Hindlimb muscle (tissue), 1 donor: ENCODE measurements at regions not wholly inside any gene's neighbourhood (a gene's known extent, or its start where the extent isn't known, plus 50 kb on each side); places are given as distances from the start of the nearest gene placed in this dataset.

Experiments used
- DNase-seq: peaks from one replicate; pipeline ENCODE4 v3.0.0-alpha.2; 2013

DNA sequence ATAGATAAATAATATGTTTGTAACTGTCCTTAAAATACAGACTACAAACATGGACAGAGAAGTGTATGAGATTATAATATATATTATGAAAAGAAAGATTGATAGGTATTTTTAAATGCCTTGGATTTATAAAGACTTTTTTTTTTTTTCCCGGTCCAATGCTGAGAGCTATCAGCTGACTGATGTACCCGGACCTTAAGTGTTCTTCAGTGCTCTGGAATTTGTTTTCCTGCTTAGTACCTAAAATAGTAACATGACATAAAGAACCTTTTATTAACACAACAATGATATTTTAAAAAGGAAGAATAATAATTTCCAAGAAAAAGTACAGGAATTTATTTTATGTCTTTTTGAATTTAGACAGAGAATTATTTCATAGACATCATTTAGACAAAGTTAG lies 795.5 kb upstream of the PCDH9 start:
- no peak for DNase-seq

DNA sequence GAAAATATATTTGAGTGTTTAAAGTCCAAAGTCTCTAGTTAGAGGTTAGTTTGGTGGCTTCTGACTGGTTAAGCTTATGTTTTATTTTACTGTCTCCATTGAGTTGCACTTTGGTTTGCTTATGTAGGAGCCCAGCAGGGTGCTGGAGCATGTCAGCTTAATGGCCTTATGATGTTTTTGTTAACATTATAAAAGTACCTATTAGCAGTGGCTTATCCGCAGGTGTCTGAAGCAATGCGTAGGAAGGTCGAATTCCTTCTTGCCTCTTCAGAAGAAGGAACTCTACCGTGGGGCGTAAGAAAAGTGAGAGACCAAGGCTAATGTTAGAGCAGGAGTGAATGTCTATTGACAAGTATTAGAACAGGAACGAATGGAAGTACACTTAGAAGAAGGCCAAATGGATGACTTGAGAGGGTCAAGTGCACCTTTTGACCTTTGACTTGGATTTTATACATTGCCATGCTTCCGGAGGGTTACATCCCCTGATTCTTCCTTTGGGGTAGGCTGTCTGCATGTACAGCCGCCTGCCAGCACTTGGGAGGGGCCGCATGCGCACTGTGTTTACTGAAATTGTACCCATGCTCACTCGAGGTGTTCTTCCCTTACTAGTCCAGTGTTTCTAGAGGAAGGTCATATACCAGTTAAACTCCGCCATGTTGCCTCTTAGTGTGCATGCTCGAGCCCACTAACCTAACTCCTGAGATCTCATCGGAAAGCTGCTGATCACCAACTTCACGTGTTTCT lies 793.9 kb upstream of the PCDH9 start:
- DNase-seq, result no peak

DNA sequence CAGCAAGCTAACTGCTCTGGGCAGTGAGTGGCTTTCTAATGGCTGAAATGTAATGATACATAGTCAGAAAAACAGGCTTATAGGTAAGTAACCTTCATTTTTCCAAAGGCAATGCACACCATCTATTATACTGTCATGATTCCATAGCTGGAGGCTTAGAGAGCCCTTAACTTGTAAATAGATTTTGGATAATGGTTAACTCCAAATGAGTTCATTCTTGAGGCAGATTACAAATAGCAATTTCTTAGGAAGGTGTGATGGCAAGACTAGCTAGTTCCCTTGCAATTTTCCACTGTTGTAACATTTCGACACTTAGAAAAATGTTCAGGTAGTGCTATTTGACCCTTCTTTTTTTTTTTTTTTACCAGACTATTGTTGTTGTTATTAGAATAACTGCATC lies 789.8 kb upstream of the PCDH9 start:
- no peak for DNase-seq

DNA sequence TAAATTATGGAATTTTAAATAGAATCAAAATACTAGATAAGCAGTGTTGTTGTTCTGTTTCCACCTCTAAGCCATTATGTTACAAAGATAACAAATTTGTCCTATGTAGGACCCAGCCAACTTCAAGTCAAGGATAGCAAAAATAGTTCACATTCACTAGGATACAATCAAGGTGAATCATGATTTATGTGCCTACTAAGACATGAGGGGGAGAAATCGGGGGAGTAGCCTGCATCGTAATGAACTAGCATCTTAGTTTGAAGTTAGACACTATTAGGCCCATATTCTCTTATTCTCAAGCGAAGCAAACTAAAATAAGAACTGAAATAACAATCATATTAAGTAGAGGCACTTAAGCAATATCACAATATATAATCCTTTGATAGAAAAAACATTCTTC lies 779.4 kb upstream of the PCDH9 start:
- DNase-seq, result no peak

DNA sequence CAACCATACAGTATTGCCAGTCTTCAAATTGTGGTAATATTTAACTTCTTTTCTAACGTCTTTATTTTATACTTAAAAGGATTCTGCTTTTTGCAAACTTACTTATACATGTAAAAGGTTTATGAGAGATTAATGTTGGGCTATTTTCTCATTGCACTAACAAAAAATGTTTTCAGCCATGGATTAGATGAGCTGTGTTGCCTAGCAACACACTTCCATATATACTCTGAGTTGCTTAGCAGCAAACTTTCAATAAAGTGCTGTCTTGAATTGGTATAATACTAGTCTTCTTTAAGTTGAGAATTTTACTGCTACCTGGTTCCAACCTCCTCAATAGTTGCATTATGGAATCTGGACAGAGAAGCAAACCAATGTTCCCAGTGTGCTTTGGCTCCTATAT lies 777.4 kb upstream of the PCDH9 start:
- DNase-seq, result peak; percentile 3

DNA sequence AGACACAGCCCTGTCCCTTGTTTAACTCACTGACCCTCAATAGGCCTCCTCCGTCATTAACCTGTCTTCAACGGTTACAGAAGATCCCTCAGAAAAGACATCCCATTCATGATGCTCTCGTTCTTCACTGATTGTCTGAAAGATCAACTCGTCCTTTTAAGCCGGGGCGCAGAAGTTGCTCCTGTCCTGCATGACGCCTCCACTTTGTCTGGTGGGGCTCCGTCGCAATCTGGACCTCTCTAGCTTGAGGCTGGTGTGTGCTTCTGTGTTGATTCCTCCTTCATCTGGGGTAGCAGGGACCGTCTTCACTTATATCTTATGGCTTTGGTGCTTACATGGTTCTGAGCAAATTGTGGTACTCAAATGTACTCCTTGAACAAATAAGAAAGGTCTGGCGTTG lies 766.0 kb upstream of the PCDH9 start:
- DNase-seq, result no peak

DNA sequence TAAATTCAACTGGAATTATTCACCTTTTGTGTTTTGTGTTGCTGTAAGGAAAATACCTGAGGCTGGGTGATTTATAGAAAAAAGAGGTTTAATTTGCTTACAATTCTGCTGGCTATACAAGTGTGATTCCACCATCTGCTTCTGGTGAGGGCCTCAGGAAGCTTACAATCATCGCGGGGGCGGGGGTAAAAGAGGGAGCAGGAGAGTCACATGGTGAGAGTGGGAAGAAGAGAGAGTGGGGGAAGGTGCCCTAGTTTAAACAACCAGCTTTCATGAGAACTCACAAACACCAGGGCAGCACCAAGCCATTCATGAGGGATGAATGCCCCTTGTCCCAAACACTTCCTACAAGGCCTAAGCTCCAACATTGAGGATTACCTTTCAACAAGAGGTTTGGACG lies 760.7 kb upstream of the PCDH9 start:
- DNase-seq, result no peak

DNA sequence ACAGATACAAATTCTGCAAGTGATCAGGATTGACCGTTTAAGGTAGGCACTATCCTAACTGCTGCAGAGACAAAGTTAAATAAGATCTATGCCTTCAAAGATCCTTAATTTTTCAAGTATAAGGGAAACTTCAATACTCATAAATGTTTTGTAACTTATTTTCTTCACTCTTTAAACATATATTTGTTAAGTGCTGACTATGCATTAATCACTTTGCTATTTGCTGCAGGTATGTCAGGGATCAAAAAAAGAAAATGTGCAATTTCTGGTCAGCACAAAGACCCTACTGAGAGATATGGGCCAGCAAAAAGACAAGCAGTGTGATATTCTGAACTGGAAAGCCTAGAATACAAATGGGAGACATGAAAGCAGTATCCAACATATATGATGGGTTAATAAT lies 756.1 kb upstream of the PCDH9 start:
- DNase-seq, result no peak

DNA sequence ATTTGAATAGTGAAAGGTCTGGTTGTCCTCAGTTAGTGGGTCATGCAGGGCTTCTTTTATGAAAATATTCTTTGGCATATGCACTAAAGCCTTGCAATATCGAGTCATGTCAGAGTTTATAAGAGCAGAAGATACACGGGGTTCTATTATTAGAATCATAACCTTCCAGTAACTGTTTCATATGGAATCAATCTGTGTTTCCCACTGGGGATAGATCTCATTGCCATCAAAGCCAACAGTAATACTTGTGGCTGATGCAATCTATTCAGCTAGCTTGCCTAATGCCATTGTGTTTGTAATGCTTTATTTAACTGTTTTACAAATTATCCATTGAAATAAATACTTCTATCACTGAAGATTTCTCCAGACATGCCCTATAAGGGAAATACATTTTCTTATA lies 746.9 kb upstream of the PCDH9 start:
- DNase-seq, result peak; percentile 9

DNA sequence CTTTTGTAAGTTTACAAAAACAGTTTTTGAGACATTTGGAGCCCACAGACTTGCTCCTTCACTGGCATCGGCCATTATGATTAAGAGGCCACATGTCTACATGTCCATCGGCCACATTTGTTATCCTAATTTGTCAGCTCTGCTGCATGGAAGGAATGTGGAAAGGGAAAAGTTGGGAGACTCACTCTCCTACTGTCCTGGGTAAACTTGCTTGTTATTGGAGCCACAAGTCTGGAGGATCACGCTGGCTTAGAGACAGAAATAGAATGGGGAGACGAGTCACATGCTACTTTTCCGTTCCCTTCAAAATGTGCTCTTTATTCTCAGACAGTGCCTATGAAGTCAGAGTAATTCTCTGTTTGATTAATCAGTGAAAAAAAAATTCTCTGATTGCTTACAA lies 741.2 kb upstream of the PCDH9 start:
- no peak for DNase-seq

DNA sequence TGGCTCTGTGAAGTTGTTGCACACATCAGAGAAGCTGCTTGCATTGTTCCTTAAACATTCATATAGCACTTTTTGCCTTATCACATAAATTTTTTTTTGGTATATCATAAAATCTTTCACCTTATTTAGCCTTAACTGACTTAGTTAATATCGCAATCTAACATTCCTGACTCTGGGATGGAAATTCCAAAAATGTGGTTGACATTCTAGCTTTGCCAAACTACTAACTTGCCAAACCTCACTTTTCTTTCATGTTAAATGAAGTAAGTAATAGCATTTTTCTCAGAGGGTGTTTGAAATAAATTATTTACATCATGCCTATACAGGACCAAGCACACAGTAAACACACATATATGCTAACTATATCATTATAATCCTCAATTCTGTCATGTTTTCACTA lies 736.9 kb upstream of the PCDH9 start:
- DNase-seq, result no peak

DNA sequence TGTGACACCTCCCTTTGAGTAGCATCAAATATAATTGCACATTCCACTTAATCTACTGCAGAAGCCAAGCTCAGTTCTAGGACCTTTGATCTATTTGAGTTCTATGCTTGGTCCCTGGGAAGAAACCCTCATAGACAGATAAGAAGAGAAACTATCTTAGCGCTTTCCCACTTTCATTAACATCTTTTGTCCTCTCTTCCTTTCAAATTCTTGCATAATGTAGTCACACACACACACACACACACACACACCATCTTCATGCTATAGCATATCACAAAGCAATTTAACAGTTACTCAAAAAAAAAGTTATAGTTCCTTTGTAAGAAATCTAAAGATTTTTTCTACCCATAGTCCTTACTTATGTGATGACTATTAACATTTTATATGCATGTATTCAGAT lies 735.9 kb upstream of the PCDH9 start:
- no peak for DNase-seq

DNA sequence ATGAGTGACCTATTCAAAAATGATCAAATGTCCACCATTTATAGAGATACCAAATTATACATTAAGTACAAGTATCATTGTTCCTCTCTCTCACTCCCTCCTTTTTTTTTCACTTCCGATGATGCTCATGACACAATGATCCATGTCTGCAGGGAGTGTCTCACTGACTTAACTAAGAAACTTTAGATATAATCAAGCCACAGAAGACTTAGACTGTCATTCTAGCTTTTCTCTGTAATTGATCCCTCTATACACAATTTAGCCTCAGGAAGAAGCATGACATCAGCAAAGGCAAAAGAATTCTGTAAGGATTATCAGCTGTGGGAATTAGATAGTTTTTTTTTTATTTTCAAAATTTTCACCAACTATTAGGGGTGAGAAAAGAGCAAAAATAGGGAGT lies 734.9 kb upstream of the PCDH9 start:
- no peak for DNase-seq

DNA sequence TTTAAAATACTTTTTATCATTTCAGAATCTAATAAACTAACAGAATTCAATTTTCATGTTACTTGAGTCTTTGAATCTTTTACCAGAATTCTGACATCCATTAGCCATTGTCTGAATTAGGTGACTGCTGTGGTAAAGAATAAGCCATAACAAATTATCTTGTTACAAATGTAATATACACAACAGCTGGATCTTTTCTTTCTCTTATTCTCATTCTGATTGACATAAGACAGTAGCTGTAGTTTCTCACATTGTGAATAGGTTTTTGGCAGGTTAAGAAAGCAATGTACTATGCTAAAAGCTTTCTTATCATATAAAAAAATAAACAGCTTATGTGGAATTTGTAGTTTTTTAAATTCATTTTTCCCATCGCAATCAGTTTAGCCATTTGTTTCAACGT lies 734.0 kb upstream of the PCDH9 start:
- DNase-seq, result no peak

DNA sequence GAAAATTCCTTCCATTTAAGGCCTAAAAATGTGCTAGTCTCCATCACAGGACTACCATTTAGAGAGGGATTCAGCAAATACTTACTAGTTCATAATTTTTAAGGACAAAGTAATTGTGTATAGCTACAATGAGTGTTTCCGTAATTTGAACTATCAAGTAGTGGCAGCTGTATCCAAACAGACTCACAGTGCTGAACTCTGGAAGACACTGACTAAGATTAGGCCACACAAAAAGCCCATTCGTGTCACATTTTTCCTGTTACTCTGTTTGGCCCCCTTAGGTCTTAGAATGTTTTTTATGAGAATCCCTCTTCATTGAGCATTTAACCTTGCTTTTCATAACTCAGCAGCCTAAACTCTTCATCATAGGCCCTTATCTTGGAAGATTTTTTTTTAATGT lies 731.2 kb upstream of the PCDH9 start:
- DNase-seq, result no peak

DNA sequence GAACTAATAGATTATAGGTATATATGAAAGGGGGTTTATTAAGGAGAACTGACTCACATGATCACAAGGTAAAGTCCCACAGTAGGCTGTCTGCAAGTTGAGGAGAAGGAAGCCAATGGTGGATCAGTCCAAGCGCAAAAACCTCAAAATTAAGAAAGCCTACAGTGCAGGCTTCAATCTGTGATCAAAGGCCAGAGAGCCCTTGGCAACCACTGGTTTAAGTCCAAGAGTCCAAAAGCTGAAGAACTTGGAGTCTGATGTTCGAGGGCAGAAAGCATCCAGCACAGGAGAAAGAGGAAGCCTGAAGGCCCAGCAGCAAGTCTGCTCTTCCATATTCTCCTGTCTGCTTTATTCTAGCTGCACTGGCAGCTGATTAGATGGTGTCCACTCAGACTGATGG lies 721.3 kb upstream of the PCDH9 start:
- no peak for DNase-seq

DNA sequence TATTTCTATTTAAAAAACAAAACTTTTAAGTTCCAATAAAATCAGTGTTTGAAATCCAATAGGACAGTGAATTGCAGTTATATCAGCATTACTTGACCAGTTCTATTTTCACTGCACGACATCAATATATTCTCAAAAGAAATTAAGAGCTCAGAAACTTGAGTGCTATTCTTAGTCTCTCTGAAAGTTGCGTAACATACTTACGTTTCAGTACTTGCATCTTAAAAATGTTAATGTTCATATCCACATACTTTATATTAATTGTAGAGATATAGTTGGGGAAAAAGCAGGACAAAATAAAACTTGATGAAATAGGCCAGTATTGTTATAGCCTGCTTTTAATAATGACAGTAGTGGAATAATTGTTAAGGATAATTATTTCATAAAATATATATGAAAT lies 720.5 kb upstream of the PCDH9 start:
- no peak for DNase-seq

DNA sequence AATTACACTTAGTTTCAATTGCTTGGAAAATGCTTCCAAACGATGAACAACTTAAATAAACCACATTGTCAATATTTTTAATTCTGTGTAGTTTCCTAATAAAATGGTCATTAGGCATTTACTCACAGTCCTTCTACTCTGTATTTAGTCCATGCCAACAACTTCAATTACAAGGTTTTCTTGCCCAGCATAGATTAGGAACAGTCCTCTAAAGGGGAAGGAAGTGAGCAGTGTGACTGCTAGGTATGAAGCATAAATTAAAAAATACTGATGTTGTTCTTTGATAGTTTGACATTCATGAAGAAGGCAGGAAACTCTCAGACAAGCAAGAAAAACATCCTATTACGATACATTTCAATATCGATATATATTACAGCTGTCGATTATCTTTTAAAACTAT lies 716.0 kb upstream of the PCDH9 start:
- DNase-seq, result no peak

DNA sequence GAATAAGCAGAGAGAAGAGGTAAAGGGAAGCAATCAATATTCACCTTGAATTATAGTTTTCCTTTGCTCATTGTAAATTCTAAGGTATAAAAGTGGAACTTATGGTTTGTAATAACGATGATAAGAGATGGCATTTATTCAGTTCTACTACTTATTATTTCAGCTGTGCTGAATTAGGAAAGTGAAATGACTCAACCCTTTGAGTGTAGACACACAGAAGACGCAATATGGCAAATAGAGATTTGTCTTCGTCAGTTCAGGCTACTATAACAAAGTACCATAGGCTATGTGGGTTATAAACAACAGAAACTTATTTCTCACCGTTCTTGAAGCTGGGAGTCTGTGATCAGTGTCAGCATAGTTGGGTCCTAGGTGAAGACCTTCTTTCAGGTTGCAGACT lies 713.0 kb upstream of the PCDH9 start:
- DNase-seq, result no peak

DNA sequence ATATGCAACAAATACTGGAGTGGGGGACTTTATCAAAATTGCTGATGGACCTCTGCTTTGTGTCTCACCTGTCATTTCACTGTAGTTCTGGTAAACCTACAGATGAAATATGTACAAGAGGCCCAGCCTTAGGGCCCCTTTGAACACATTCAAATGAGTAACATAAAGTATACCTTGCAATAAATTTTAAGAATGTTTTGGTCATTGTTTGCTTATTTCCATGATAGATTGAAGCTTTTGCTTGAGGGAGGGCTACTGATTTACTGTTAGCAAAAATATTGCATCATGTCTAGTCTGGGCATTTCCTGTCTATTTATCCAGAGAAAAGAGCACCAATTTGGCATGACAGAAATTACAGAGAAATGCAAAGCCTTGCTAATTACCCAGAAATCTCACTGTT lies 705.5 kb upstream of the PCDH9 start:
- DNase-seq, result no peak

DNA sequence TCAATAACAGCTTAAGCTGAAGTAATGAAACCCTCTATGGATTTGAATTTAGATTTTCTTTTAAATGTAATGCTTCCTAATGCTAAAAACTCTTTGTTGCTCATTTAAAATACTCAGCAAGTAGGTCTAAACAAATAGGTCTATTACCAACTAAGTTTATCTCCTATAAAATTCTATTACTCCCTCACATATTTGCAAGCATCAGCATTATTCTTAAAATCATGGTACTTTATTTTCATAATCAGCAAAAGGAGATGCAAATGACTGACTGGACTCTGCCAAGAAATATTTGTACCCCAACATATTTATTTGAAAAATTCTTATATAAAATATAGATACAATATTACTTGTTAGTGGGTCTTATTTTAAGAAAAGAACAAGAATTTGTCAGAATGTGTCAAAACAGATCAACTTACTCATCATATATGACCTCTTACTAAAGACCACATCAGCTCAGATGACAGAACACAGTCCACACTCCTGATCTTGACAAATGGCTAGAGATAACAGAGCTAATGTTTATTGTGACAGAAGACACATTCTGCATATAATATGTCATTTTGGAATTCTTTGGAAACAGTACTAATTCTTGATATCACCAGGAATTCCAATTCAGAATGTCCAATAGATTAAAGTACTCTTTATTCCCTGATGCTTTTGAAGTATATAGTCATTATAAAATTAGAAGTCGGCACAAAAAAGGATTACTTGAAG lies 704.6 kb upstream of the PCDH9 start:
- no peak for DNase-seq

DNA sequence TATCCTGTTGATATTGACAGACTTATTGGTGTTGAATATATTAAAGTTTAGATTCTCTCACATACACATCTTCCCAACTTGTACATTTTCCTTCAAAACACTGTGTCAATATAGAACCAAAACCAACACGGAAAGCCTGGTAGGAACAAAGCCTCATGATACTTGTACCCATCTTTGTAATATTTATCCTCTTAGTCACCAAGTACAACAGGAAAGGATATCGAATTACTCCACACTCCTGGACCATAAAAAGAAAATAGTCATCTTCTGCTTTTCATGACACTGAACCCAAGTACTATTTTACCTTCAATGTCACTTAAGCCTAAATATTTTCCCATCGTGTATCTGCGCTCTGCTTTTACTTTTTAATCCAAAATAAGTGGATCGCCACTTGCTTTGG lies 702.9 kb upstream of the PCDH9 start:
- no peak for DNase-seq

DNA sequence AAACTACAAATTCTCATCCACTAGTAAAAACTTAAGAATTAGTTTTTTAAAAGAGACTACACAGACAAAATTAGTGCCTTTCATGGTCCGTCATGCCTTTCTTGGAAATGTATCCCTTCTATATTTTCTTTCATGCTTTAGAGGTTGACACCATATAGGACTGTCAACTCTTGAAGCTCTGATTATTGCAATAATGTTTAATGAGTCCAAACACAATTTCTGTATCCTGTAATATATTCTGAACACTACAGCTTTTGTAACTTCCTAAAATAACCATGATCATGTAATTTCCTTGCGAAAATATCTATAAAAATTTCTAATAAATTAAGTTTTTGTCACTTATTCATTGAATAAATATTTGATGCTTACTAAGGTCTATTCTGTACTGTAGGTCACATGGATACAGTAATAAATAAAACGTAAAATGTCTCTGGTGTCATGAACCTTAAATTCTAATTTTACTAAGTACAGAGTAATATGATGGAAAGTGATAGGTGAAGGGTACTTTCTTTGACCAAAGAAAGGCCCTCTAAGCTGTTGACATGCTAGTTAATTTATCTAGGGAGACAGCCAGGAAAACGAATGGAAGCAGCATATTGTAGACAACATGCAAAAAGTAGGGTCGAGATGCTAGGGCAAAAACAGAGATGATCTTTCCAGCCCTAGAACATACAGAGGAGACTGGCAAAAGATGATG lies 687.3 kb upstream of the PCDH9 start:
- DNase-seq, result no peak

DNA sequence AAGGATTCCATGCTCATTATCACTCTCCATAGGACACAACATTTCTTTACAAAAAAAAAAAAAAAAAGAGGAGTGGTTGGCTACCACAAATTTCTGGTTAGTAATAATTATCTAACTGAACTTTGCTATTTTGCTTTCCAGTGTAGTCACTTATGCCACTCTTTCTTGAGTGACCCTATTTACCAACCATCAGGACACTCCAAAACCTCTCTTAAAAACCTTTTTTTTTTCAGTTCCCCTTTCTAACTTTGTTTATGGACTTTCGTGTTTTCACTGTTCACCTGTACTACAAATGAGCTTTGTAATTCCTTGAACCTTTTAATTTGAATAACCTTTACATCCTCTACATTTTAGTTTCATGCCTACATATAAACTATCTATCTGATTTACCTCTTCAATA lies 686.5 kb upstream of the PCDH9 start:
- DNase-seq, result no peak
